Endothelial cell of umbilical vein (primary cell): ENCODE measurements at regions not wholly inside any gene's neighbourhood (a gene's known extent, or its start where the extent isn't known, plus 50 kb on each side); places are given as distances from the start of the nearest gene placed in this dataset.

ENCODE experiments used
- BruUV-seq: library from RNA; stranded (reverse); fragments of 400-500 nt; replicated peaks from 2 replicates; lab custom pipeline; 2021; lab: Mats Ljungman, UMichigan
- CTCF ChIA-PET: fragments of 300-600, 350-600 bp; sonication (Branson Sonifier 250); formaldehyde crosslinking; loops from one replicate; lab custom pipeline; 2021; ENCODE audit warnings: antibody characterized with exemption, inconsistent platforms; lab: Charles Lee
- POLR2A ChIA-PET: fragments of 300-600, 350-600 bp; sonication (Branson Sonifier 250); formaldehyde crosslinking; loops from one replicate; lab custom pipeline; 2021; ENCODE audit warnings: antibody characterized with exemption, inconsistent platforms; lab: Charles Lee
- DNase-seq: peaks from one replicate; pipeline ENCODE4 v3.0.0-alpha.2; 2011; ENCODE audit warnings: low read depth, low spot score
- FAIRE-seq: peaks from 2 replicates; lab custom pipeline; 2011; peaks lifted over from hg19 to GRCh38; lab: Jason Lieb, UNC
- H2AFZ ChIP-seq: 2 replicates; pipeline ENCODE4 v1.6.0; 2012; ENCODE audit warnings: low read depth, low read length, control low read depth, inconsistent platforms
- H3K27ac ChIP-seq: 2 replicates; pipeline ENCODE4 v1.5.1; 2011; ENCODE audit warnings: low read depth, mild to moderate bottlenecking, control low read depth, low read length, moderate library complexity; ENCODE audit not compliant: insufficient read depth
- H3K27me3 ChIP-seq, 2 experiments: 2 replicates each; pipeline versions ENCODE4 v1.6.0 to v1.6.1; 2011; ENCODE audit warnings: low read length in 2 of 2, mixed read lengths in 1 of 2; ENCODE audit not compliant: control insufficient read depth in 2 of 2, insufficient read depth in 2 of 2
- H3K36me3 ChIP-seq, 2 experiments: 2 replicates in 1 of 2; 3 replicates in 1 of 2; pipeline ENCODE4 v1.5.1; 2011; ENCODE audit warnings: low read length in 2 of 2, mild to moderate bottlenecking in 1 of 2, moderate library complexity in 1 of 2; ENCODE audit not compliant: control insufficient read depth in 2 of 2, insufficient read depth in 2 of 2; ENCODE audit errors: extremely low read depth in 1 of 2
- H3K4me1 ChIP-seq: 3 replicates; pipeline ENCODE4 v1.5.1; 2011; ENCODE audit warnings: mild to moderate bottlenecking, low read length; ENCODE audit not compliant: control insufficient read depth, insufficient read depth; ENCODE audit errors: extremely low read depth
- H3K4me2 ChIP-seq: 2 replicates; pipeline ENCODE4 v1.6.1; 2011; ENCODE audit warnings: low read length, control low read depth, mixed read lengths; ENCODE audit not compliant: insufficient read depth
- H3K4me3 ChIP-seq, 3 experiments: fragments of 200-600 bp in 1 of 3; sonication (generic), shearing (Covaris generic) in 1 of 3; replicated peaks in 1 of 3; 2 replicates each; pipeline ENCODE4 v1.5.1; 2011 to 2016; ENCODE audit warnings: control low read depth in 3 of 3, low read length in 3 of 3, mild to moderate bottlenecking in 2 of 3, inconsistent platforms in 1 of 3, low read depth in 1 of 3, moderate library complexity in 1 of 3; ENCODE audit not compliant: insufficient read depth in 1 of 3
- H3K79me2 ChIP-seq: 2 replicates; pipeline ENCODE4 v1.6.0; 2012; ENCODE audit warnings: low read length, inconsistent platforms; ENCODE audit not compliant: control insufficient read depth, insufficient read depth
- H3K9ac ChIP-seq: replicated peaks from 2 replicates; pipeline ENCODE3; 2011; ENCODE audit warnings: low read length, control low read depth; ENCODE audit not compliant: insufficient read depth; ENCODE audit errors: extremely low read depth
- H3K9me1 ChIP-seq: replicated peaks from 3 replicates; pipeline ENCODE4 v1.6.0; 2011; ENCODE audit warnings: mild to moderate bottlenecking, low read length; ENCODE audit not compliant: control insufficient read depth, insufficient read depth; ENCODE audit errors: extremely low read depth
- H3K9me3 ChIP-seq: replicated peaks from 2 replicates; pipeline ENCODE4 v1.5.1; 2012; ENCODE audit warnings: low read length, inconsistent platforms; ENCODE audit not compliant: control insufficient read depth, insufficient read depth
- H4K20me1 ChIP-seq: replicated peaks from 2 replicates; pipeline ENCODE3; 2011; ENCODE audit warnings: mild to moderate bottlenecking, low read length; ENCODE audit not compliant: control insufficient read depth, insufficient read depth; ENCODE audit errors: extremely low read depth
- EZH2 ChIP-seq: IDR thresholded peaks from 2 replicates; pipeline ENCODE4 v1.6.1; 2012; ENCODE audit warnings: borderline replicate concordance, low read depth, mild to moderate bottlenecking, moderate library complexity, low read length, inconsistent platforms; ENCODE audit not compliant: severe bottlenecking
- FOS ChIP-seq: IDR thresholded peaks from 2 replicates; pipeline ENCODE4 v1.6.1; 2011; ENCODE audit warnings: mild to moderate bottlenecking, low read length, moderate library complexity, borderline replicate concordance; ENCODE audit not compliant: insufficient read depth
- GATA2 ChIP-seq: IDR thresholded peaks from 2 replicates; pipeline ENCODE4 v1.7.0; 2011; ENCODE audit warnings: low read depth, mild to moderate bottlenecking, moderate library complexity, mixed read lengths, low read length; ENCODE audit not compliant: insufficient read length, insufficient read depth
- JUN ChIP-seq: IDR thresholded peaks from 2 replicates; pipeline ENCODE4 v1.6.1; 2011; ENCODE audit warnings: borderline replicate concordance, low read depth; ENCODE audit not compliant: insufficient read length, insufficient read depth
- MYC ChIP-seq: IDR thresholded peaks from one replicate; pipeline ENCODE4 v1.6.1; 2011; ENCODE audit warnings: mild to moderate bottlenecking, low read depth, low read length
- POLR2A ChIP-seq: IDR thresholded peaks from 2 replicates; pipeline ENCODE4 v1.6.1; 2012; ENCODE audit warnings: low read depth, mild to moderate bottlenecking, control low read depth, low read length
- POLR2AphosphoS5 ChIP-seq: IDR thresholded peaks from 2 replicates; pipeline ENCODE4 v1.6.1; 2012; ENCODE audit warnings: low read depth, mild to moderate bottlenecking, control low read depth, low read length, moderate library complexity; ENCODE audit not compliant: insufficient read depth
- dilution Hi-C: fragments of 300-500 bp; cut with MboI; formaldehyde crosslinking; loops from one replicate; pipeline ENCODE4 v1.15.0; 2019; ENCODE audit warnings: low sequenced_read_pairs; ENCODE audit not compliant: extremely low pct_ligation_motif_present
- intact Hi-C: fragments of 100-400 bp; cut with micrococcal nuclease; formaldehyde crosslinking; loops from one replicate; pipeline ENCODE4 v1.10.0; 2022
- TF ChIP-seq, protein P1 (sequence below), 2 donors: IDR thresholded peaks; 1 replicate in 1 of 2; 2 replicates in 1 of 2; pipeline ENCODE4 v1.5.1; 2011; ENCODE audit warnings: low read length in 2 of 2, mild to moderate bottlenecking in 2 of 2, moderate library complexity in 2 of 2, control low read depth in 1 of 2, inconsistent platforms in 1 of 2, low read depth in 1 of 2; ENCODE audit not compliant: insufficient read depth in 1 of 2; ENCODE audit errors: extremely low read depth in 1 of 2
- TF ChIP-seq, protein P2 (sequence below): IDR thresholded peaks from 2 replicates; pipeline ENCODE4 v1.6.1; 2011; ENCODE audit not compliant: insufficient read depth, insufficient read length

DNA sequence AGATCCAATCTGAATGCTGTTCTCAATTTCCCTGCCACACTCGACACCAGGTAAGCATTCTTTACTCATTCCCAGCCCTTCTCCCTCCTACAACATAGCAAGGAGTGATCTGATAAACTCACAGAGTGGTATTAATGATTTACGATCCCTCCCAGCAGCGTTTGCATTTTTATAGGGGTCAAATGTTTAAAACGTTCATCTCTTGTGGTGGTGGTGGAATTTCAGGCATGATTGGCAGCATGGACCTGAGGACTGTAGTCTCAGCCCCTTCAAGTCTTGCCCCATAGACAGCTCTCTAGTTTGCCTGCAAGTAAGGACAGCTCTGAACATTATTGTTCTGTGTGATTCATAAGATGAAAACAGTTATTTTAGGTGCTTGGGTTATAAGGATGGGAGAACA, 565.7 kb downstream of the EFNB2 start:
- Histone ChIP-seq H3K79me2 (no peaks in the 10 kb centered on the region), H3K27ac (no peak overlapping the region), H3K27me3 (no peaks in the 10 kb centered on the region), H3K9me1 (no peaks in the 10 kb centered on the region), H3K4me1 (no peaks in the 10 kb centered on the region), H3K9me3 (no peaks in the 10 kb centered on the region), H4K20me1 (no peaks in the 10 kb centered on the region), H3K9ac (no peak overlapping the region), H3K4me2 (no peak overlapping the region), H3K4me3 (no peak overlapping the region), H3K36me3 (no peaks in the 10 kb centered on the region), H2AFZ (no peak overlapping the region)
- intact Hi-C loops = no loop called here
- ChIA-PET POLR2A (no interaction called here), CTCF (no interaction called here)
- no peak for DNase-seq
- no peak for FAIRE-seq
- dilution Hi-C loops = no loop called here
- BruUV-seq = no TSS peak
- TF ChIP-seq FOS = no peak
- TF ChIP-seq EZH2 = no peak
- no peak for TF ChIP-seq POLR2AphosphoS5
- TF ChIP-seq, protein P1, sequence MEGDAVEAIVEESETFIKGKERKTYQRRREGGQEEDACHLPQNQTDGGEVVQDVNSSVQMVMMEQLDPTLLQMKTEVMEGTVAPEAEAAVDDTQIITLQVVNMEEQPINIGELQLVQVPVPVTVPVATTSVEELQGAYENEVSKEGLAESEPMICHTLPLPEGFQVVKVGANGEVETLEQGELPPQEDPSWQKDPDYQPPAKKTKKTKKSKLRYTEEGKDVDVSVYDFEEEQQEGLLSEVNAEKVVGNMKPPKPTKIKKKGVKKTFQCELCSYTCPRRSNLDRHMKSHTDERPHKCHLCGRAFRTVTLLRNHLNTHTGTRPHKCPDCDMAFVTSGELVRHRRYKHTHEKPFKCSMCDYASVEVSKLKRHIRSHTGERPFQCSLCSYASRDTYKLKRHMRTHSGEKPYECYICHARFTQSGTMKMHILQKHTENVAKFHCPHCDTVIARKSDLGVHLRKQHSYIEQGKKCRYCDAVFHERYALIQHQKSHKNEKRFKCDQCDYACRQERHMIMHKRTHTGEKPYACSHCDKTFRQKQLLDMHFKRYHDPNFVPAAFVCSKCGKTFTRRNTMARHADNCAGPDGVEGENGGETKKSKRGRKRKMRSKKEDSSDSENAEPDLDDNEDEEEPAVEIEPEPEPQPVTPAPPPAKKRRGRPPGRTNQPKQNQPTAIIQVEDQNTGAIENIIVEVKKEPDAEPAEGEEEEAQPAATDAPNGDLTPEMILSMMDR (IDR thresholded peaks at IDR 0.05; ENCODE audit: extremely low read depth in 1 of 2, insufficient read depth in 1 of 2, low read depth in 1 of 2, low read length in 2 of 2) = no peak
- TF ChIP-seq GATA2 = no peak
- TF ChIP-seq, protein P2, sequence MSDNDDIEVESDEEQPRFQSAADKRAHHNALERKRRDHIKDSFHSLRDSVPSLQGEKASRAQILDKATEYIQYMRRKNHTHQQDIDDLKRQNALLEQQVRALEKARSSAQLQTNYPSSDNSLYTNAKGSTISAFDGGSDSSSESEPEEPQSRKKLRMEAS = no peak
- no peak for TF ChIP-seq POLR2A
- no peak for TF ChIP-seq JUN
- no peak for TF ChIP-seq MYC
